SK-N-SH treated with all-trans-retinoic acid at 6 μM for 48 hours (cell line): ENCODE measurements at regions not wholly inside any gene's neighbourhood (a gene's known extent, or its start where the extent isn't known, plus 50 kb on each side); places are given as distances from the start of the nearest gene placed in this dataset.
"Not testable (repeated sequence)": the region's sequence is repeated elsewhere in the genome, so short reads cannot be mapped to it uniquely, and the experiment has no call there.

Experiments used
- ATAC-seq: fragments of 200-7000 bp; cut with Tn5 transposase; 3 replicates; pipeline ENCODE4 v1.9.1; 2020; ENCODE audit warnings: mild to moderate bottlenecking, moderate library complexity
- ARNTL ChIP-seq: fragments of 450-650 bp; formaldehyde crosslinking; IDR thresholded peaks from 2 replicates; pipeline ENCODE4 v1.5.0; 2020; ENCODE audit warnings: low read depth, mild to moderate bottlenecking, moderate library complexity, borderline replicate concordance
- ESRRG ChIP-seq: fragments of 250-450 bp; sonication (Bioruptor Pico); IDR thresholded peaks from 2 replicates; pipeline ENCODE4 v1.6.1; 2021; ENCODE audit warnings: mild to moderate bottlenecking
- GLIS3 ChIP-seq: fragments of 250-450 bp; sonication (Bioruptor Pico); IDR thresholded peaks from 2 replicates; pipeline ENCODE4 v1.5.0; 2020; ENCODE audit warnings: mild to moderate bottlenecking, moderate library complexity
- OSR1 ChIP-seq: fragments of 250-450 bp; sonication (Bioruptor Pico); IDR thresholded peaks from 2 replicates; pipeline ENCODE4 v1.8.0; 2022; ENCODE audit warnings: moderate library complexity, mild to moderate bottlenecking, inconsistent platforms
- PPARA ChIP-seq: fragments of 250-450 bp; sonication (Bioruptor Pico); IDR thresholded peaks from 2 replicates; pipeline ENCODE4 v1.5.0; 2020; ENCODE audit warnings: mild to moderate bottlenecking, borderline replicate concordance
- RARB ChIP-seq: fragments of 250-450 bp; sonication (Bioruptor Pico); IDR thresholded peaks from 2 replicates; pipeline ENCODE4 v1.8.0; 2021; ENCODE audit warnings: mild to moderate bottlenecking, moderate library complexity
- SNAI2 ChIP-seq: fragments of 250-450 bp; sonication (Bioruptor Pico); IDR thresholded peaks from 2 replicates; pipeline ENCODE4 v1.5.0; 2020; ENCODE audit warnings: mild to moderate bottlenecking, moderate library complexity
- TCF4 ChIP-seq: fragments of 250-450 bp; sonication (Bioruptor Pico); IDR thresholded peaks from 2 replicates; pipeline ENCODE4 v1.8.0; 2021; ENCODE audit warnings: mild to moderate bottlenecking, moderate library complexity, borderline replicate concordance
- ZC3H10 ChIP-seq: fragments of 250-450 bp; sonication (Bioruptor Pico); IDR thresholded peaks from 2 replicates; pipeline ENCODE4 v1.5.1; 2021; ENCODE audit warnings: mild to moderate bottlenecking, moderate library complexity
- ZFP3 ChIP-seq: fragments of 250-450 bp; sonication (Bioruptor Pico); IDR thresholded peaks from 2 replicates; pipeline ENCODE4 v1.5.0; 2020; ENCODE audit warnings: mild to moderate bottlenecking, moderate library complexity
- ZFP30 ChIP-seq: fragments of 450-650 bp; formaldehyde crosslinking; IDR thresholded peaks from 2 replicates; pipeline ENCODE4 v1.5.0; 2022; ENCODE audit warnings: mild to moderate bottlenecking, moderate library complexity
- ZNF565 ChIP-seq: fragments of 450-650 bp; formaldehyde crosslinking; conservative IDR thresholded peaks from 2 replicates; pipeline ENCODE4 v1.5.0; 2020; ENCODE audit warnings: low read depth, mild to moderate bottlenecking, moderate library complexity
- ZNF70 ChIP-seq: fragments of 450-650 bp; formaldehyde crosslinking; IDR thresholded peaks from 2 replicates; pipeline ENCODE4 v1.5.0; 2020; ENCODE audit warnings: mild to moderate bottlenecking, moderate library complexity
- TF ChIP-seq, protein P1 (sequence below): fragments of 250-450 bp; sonication (Bioruptor Pico); IDR thresholded peaks from 2 replicates; pipeline ENCODE4 v1.5.1; 2021; ENCODE audit warnings: mild to moderate bottlenecking, moderate library complexity
- TF ChIP-seq, protein P2 (sequence below): fragments of 250-450 bp; sonication (Bioruptor Pico); IDR thresholded peaks from 2 replicates; pipeline ENCODE4 v1.8.0; 2020; ENCODE audit warnings: mild to moderate bottlenecking, moderate library complexity, borderline replicate concordance
- TF ChIP-seq, protein P3 (sequence below): fragments of 250-450 bp; sonication (Bioruptor Pico); IDR thresholded peaks from 2 replicates; pipeline ENCODE4 v1.8.0; 2021; ENCODE audit warnings: low read depth, mild to moderate bottlenecking, moderate library complexity, borderline replicate concordance

DNA sequence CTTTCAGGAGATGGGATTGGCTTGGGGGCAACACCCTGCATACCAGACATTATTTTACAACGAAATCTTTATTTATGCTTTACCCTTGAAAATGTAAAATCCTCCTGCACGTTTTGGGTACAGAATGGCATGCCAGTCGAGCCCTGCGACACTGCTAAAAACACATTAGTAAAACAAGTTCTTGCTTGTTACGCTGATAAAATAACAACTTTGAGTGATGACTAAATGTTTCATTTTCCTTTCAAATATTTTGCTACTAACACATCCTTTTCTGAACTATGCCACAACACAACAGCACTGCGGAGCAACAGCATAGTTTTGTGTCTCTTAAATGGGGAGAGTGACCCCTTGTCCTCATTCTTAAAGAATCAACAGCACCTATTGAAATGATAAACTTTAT, 76.0 kb upstream of the SEMA3D start:
- ATAC-seq: no peak; the same call in 2 of the 3 replicates
- TF ChIP-seq ZC3H10 (CRISPR knock-in tag) (no peak), ARNTL (CRISPR knock-in tag) (no peak)

DNA sequence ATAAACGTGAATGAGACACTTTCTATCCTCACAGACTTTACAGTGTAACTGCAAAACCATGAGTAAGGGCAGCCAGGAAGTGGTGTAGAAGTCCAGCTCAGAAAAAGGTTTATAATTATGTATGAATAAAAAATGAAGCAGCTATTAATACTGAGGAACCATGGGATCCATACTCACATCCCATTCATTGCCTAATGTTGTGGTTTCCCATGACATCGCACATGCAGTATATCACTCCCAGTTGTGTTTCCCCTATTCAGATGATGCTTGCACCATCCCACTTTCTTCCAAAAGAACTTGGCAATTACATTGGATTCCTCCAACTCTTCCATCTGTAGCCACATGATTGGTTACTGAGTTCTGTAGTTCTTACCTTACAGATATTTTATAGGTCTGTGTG, 74.5 kb upstream of the SEMA3D start:
- TF ChIP-seq, protein P1, sequence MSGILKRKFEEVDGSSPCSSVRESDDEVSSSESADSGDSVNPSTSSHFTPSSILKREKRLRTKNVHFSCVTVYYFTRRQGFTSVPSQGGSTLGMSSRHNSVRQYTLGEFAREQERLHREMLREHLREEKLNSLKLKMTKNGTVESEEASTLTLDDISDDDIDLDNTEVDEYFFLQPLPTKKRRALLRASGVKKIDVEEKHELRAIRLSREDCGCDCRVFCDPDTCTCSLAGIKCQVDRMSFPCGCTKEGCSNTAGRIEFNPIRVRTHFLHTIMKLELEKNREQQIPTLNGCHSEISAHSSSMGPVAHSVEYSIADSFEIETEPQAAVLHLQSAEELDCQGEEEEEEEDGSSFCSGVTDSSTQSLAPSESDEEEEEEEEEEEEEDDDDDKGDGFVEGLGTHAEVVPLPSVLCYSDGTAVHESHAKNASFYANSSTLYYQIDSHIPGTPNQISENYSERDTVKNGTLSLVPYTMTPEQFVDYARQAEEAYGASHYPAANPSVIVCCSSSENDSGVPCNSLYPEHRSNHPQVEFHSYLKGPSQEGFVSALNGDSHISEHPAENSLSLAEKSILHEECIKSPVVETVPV (CRISPR knock-in tag): no peak
- no peak for TF ChIP-seq ESRRG (CRISPR knock-in tag)

DNA sequence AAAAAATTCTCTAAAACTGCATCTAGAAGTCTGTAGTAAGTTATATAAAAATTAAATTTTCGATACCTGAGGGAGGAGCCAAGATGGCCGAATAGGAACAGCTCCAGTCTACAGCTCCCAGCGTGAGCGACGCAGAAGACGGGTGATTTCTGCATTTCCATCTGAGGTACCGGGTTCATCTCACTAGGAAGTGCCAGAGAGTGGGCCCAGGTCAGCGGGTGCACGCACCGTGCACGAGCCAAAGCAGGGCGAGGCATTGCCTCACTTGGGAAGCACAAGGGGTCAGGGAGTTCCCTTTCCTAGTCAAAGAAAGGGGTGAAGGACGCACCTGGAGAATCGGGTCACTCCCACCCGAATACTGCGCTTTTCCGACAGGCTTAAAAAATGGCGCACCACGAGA, 62.9 kb upstream of the SEMA3D start:
- not testable (repeated sequence) for ATAC-seq

More for the DNA sequence above, 74.5 kb upstream of the SEMA3D start:
- no peak for ATAC-seq

DNA sequence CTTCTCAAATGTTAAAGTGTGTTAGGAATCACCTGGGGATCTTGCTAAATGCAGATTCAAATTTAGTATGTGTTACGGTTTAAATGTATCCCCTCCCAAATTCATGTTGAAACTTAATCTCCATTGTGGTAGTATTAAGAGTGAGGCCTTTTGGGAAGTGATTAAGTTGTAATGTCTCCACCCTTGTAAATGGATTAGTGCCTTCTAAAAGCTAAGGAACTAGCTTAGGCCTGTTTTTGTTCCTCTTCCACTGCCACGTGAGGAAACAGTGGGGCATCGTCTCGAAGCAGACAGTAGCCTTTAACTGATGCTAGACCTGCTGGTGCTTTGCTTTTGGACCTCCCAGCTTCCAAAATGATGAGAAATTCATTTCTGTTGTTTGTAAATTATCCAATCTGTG, 52.3 kb upstream of the SEMA3D start:
- TF ChIP-seq ESRRG (CRISPR knock-in tag) (no peak), PPARA (no peak), TCF4 (CRISPR knock-in tag) (no peak), ZNF70 (CRISPR knock-in tag) (no peak), ZFP3 (CRISPR knock-in tag) (no peak), OSR1 (CRISPR knock-in tag) (no peak), ZNF565 (CRISPR knock-in tag) (no peak), GLIS3 (CRISPR knock-in tag) (no peak), ZC3H10 (CRISPR knock-in tag) (no peak), SNAI2 (CRISPR knock-in tag) (no peak), ZFP30 (no peak), RARB (no peak)
- TF ChIP-seq, protein P1 (CRISPR knock-in tag): no peak
- TF ChIP-seq, protein P2, sequence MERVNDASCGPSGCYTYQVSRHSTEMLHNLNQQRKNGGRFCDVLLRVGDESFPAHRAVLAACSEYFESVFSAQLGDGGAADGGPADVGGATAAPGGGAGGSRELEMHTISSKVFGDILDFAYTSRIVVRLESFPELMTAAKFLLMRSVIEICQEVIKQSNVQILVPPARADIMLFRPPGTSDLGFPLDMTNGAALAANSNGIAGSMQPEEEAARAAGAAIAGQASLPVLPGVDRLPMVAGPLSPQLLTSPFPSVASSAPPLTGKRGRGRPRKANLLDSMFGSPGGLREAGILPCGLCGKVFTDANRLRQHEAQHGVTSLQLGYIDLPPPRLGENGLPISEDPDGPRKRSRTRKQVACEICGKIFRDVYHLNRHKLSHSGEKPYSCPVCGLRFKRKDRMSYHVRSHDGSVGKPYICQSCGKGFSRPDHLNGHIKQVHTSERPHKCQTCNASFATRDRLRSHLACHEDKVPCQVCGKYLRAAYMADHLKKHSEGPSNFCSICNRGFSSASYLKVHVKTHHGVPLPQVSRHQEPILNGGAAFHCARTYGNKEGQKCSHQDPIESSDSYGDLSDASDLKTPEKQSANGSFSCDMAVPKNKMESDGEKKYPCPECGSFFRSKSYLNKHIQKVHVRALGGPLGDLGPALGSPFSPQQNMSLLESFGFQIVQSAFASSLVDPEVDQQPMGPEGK (CRISPR knock-in tag): no peak
- TF ChIP-seq, protein P3, sequence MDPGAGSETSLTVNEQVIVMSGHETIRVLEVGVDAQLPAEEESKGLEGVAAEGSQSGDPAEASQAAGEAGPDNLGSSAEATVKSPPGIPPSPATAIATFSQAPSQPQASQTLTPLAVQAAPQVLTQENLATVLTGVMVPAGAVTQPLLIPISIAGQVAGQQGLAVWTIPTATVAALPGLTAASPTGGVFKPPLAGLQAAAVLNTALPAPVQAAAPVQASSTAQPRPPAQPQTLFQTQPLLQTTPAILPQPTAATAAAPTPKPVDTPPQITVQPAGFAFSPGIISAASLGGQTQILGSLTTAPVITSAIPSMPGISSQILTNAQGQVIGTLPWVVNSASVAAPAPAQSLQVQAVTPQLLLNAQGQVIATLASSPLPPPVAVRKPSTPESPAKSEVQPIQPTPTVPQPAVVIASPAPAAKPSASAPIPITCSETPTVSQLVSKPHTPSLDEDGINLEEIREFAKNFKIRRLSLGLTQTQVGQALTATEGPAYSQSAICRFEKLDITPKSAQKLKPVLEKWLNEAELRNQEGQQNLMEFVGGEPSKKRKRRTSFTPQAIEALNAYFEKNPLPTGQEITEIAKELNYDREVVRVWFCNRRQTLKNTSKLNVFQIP (CRISPR knock-in tag): no peak
- no peak for ATAC-seq

DNA sequence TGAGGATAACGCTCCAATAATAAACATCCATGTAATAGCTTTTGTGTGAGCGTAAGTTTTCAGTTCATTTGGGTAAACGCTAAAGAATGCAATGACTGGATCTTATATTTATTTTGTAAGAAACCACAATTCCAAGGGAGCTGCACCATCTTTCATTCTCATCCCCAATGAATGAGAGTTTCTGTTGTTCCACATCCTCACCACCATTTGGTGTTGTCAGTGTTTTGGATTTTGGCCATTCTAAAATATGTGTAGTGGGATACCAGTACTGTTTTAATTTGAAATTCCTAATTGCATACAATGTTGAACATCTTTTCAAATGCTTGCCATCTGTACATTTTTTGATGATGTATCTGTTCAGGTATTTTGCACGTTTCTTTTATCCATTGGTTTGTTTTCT, 50.9 kb upstream of the SEMA3D start:
- ATAC-seq: no peak

More for the DNA sequence above, 50.9 kb upstream of the SEMA3D start:
- TF ChIP-seq ESRRG (CRISPR knock-in tag): no peak
- TF ChIP-seq ZC3H10 (CRISPR knock-in tag): no peak
- TF ChIP-seq, protein P3 (CRISPR knock-in tag): no peak
